Loucy (cell line): ENCODE measurements at regions not wholly inside any gene's neighbourhood (a gene's known extent, or its start where the extent isn't known, plus 50 kb on each side); places are given as distances from the start of the nearest gene placed in this dataset.

Experiments
- H2AFZ ChIP-seq: fragments of 200-600 bp; sonication (generic); 2 replicates; pipeline ENCODE4 v1.6.0; 2016; ENCODE audit warnings: antibody characterized with exemption, mild to moderate bottlenecking, low read length, moderate library complexity
- H3F3A ChIP-seq: fragments of 200-600 bp; 2 replicates; pipeline ENCODE4 v1.6.0; 2016; ENCODE audit warnings: antibody characterized with exemption, low read depth, mild to moderate bottlenecking
- H3K27me3 ChIP-seq: fragments of 200-600 bp; sonication (generic); 2 replicates; pipeline ENCODE4 v1.6.1; 2014; ENCODE audit warnings: low read length, mild to moderate bottlenecking; ENCODE audit not compliant: insufficient read depth, poor library complexity, severe bottlenecking
- H3K36me3 ChIP-seq: fragments of 200-600 bp; sonication (generic); 2 replicates; pipeline ENCODE4 v1.6.1; 2016; ENCODE audit warnings: low read length; ENCODE audit not compliant: insufficient read depth
- H3K4me1 ChIP-seq: fragments of 200-600 bp; sonication (generic); 2 replicates; pipeline ENCODE4 v1.5.1; 2014; ENCODE audit warnings: low read length, mild to moderate bottlenecking; ENCODE audit not compliant: insufficient read depth, poor library complexity, severe bottlenecking
- H3K4me2 ChIP-seq: fragments of 200-600 bp; sonication (generic); 2 replicates; pipeline ENCODE4 v1.6.0; 2014; ENCODE audit warnings: antibody characterized with exemption, low read length, low read depth, mild to moderate bottlenecking; ENCODE audit not compliant: poor library complexity, severe bottlenecking
- H3K4me3 ChIP-seq: fragments of 200-600 bp; sonication (generic); 2 replicates; pipeline ENCODE4 v1.5.1; 2014; ENCODE audit warnings: low read length, mild to moderate bottlenecking, mixed read lengths; ENCODE audit not compliant: poor library complexity, severe bottlenecking
- H3K79me2 ChIP-seq: fragments of 200-600 bp; sonication (generic); 2 replicates; pipeline ENCODE4 v1.6.1; 2014; ENCODE audit warnings: low read length; ENCODE audit not compliant: insufficient read depth
- H3K9ac ChIP-seq: fragments of 200-600 bp; sonication (generic); 2 replicates; pipeline ENCODE4 v1.6.0; 2014; ENCODE audit warnings: mild to moderate bottlenecking, low read depth, low read length, moderate library complexity; ENCODE audit not compliant: poor library complexity, severe bottlenecking
- H3K9me2 ChIP-seq: fragments of 200-600 bp; sonication (generic); replicated peaks from 2 replicates; pipeline ENCODE4 v1.6.1; 2016; ENCODE audit warnings: low read depth, low read length, mixed read lengths
- H3K9me3 ChIP-seq: fragments of 200-600 bp; sonication (generic); 2 replicates; pipeline ENCODE4 v1.6.1; 2014; ENCODE audit warnings: mild to moderate bottlenecking, antibody characterized with exemption, low read length, low read depth; ENCODE audit not compliant: insufficient read depth
- H4K20me1 ChIP-seq: fragments of 200-600 bp; sonication (generic); 2 replicates; pipeline ENCODE4 v1.6.0; 2014; ENCODE audit warnings: antibody characterized with exemption, low read length, mild to moderate bottlenecking; ENCODE audit not compliant: insufficient read depth, poor library complexity, severe bottlenecking
- EZH2phosphoT487 ChIP-seq: fragments of 200-600 bp; IDR thresholded peaks from 2 replicates; pipeline ENCODE4 v1.6.1; 2018; ENCODE audit warnings: antibody characterized with exemption, mild to moderate bottlenecking, moderate library complexity, borderline replicate concordance
- TF ChIP-seq, protein P1 (sequence below): fragments of 200-600 bp; sonication (generic); conservative IDR thresholded peaks from 2 replicates; pipeline ENCODE4 v1.5.1; 2014; ENCODE audit warnings: mild to moderate bottlenecking, antibody characterized with exemption, low read length

DNA sequence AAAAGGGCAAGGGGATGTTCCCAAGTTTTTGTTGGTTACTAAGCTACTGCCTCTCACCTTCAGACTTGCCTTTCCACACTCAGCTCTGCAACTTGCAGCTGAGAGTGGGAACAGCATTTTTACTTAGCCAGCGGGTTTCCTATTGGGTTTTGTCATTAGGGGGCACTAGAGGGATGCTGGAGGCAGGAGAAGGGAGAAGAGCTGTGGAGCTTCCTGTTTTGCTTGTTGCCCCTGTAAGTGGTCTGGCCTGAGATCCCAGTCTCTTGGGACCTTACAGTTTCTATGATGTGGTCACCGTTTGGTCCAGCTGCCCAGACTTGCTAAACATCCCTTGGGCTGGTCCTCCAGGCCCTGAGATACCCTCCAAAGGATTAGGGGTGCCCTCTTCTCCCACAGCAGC lies 209.6 kb upstream of the NLRP1 start:
- Histone ChIP-seq H3F3A (no peaks in the 10 kb centered on the region), H3K4me2 (no peak overlapping the region), H3K4me1 (no peaks in the 10 kb centered on the region), H3K9ac (no peak overlapping the region), H3K4me3 (no peak overlapping the region), H3K9me2 (no peaks in the 10 kb centered on the region), H4K20me1 (no peaks in the 10 kb centered on the region), H3K9me3 (peaks cover 14% of the 10 kb centered on the region; the same call in 1 of the 2 replicates), H3K79me2 (no peaks in the 10 kb centered on the region), H2AFZ (no peak overlapping the region), H3K27me3 (no peaks in the 10 kb centered on the region), H3K36me3 (no peaks in the 10 kb centered on the region)
- TF ChIP-seq, protein P1, sequence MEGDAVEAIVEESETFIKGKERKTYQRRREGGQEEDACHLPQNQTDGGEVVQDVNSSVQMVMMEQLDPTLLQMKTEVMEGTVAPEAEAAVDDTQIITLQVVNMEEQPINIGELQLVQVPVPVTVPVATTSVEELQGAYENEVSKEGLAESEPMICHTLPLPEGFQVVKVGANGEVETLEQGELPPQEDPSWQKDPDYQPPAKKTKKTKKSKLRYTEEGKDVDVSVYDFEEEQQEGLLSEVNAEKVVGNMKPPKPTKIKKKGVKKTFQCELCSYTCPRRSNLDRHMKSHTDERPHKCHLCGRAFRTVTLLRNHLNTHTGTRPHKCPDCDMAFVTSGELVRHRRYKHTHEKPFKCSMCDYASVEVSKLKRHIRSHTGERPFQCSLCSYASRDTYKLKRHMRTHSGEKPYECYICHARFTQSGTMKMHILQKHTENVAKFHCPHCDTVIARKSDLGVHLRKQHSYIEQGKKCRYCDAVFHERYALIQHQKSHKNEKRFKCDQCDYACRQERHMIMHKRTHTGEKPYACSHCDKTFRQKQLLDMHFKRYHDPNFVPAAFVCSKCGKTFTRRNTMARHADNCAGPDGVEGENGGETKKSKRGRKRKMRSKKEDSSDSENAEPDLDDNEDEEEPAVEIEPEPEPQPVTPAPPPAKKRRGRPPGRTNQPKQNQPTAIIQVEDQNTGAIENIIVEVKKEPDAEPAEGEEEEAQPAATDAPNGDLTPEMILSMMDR = no peak
- no peak for TF ChIP-seq EZH2phosphoT487

DNA sequence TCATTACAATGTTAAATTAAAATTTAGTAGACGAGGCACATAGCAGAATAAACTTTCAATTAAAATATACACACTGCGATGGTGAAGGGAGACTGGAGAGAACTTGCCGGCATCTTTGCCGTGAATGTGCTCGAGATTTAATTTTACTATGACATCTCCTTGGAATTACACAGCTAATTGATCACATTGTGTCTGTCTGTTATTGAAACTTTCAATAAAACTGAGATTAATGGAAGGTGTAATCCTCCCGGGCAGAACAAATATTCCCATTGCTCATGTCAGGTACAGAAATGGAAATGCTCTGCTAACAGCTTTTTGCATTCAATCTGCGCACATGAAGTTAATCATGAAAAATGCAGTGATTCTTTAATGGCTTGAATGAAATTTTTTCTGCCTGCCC lies 210.1 kb upstream of the NLRP1 start:
- no peaks in the 10 kb centered on the region for H3K27me3 ChIP-seq
- peaks cover 14% of the 10 kb centered on the region; the same call in 1 of the 2 replicates for H3K9me3 ChIP-seq
- no peak overlapping the region for H3K9ac ChIP-seq
- no peaks in the 10 kb centered on the region for H3F3A ChIP-seq
- no peaks in the 10 kb centered on the region for H3K9me2 ChIP-seq
- H3K79me2 ChIP-seq = no peaks in the 10 kb centered on the region
- TF ChIP-seq, protein P1 = no peak
- no peak for TF ChIP-seq EZH2phosphoT487
- H2AFZ ChIP-seq = no peak overlapping the region
- no peaks in the 10 kb centered on the region for H4K20me1 ChIP-seq
- H3K4me1 ChIP-seq = no peaks in the 10 kb centered on the region
- no peak overlapping the region for H3K4me3 ChIP-seq
- H3K36me3 ChIP-seq = no peaks in the 10 kb centered on the region
- H3K4me2 ChIP-seq = no peak overlapping the region

DNA sequence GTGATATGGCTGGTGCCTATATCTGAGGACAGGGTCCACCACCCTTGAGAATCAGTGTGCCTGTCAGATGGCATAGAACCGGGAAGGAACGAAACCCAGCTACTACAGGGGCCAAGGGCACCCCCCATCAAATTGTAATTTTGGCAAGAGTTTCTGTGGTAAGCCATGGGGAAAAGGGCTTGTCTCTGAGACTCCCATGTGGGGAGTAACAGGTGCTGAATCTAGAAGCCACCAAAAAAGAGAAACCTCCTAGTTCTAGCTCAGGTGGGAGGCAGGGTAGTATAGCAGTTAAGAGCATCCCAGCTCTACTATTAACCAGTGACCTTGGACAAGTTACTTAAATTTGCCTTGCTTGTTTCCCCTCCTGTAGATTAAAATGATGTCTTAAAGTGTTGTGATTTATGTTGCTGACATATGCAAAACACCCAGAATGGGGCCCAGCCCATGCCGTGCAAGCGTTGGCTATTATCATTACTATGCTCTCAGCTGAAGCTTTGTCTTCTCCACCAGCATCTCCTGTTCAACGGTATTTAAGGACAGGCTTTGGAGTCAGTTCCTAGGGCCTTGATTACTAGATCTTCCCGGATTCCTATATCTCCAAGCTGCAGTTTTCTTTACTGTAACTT lies 210.7 kb upstream of the NLRP1 start:
- no peaks in the 10 kb centered on the region for H3K9me2 ChIP-seq
- H3K9ac ChIP-seq = no peak overlapping the region
- no peaks in the 10 kb centered on the region for H3F3A ChIP-seq
- no peaks in the 10 kb centered on the region for H4K20me1 ChIP-seq
- H3K4me1 ChIP-seq = no peaks in the 10 kb centered on the region
- TF ChIP-seq, protein P1 = no peak
- no peak for TF ChIP-seq EZH2phosphoT487
- no peak overlapping the region for H3K4me3 ChIP-seq
- H3K27me3 ChIP-seq = no peaks in the 10 kb centered on the region
- H2AFZ ChIP-seq = no peak overlapping the region
- H3K9me3 ChIP-seq = peaks cover 12% of the 10 kb centered on the region; the same call in 1 of the 2 replicates
- no peaks in the 10 kb centered on the region for H3K36me3 ChIP-seq
- no peaks in the 10 kb centered on the region for H3K79me2 ChIP-seq
- no peak overlapping the region for H3K4me2 ChIP-seq
